ENCODE measurements at regions not wholly inside any gene's neighbourhood (a gene's known extent, or its start where the extent isn't known, plus 50 kb on each side); places are given as distances from the start of the nearest gene placed in this dataset.

DNA sequence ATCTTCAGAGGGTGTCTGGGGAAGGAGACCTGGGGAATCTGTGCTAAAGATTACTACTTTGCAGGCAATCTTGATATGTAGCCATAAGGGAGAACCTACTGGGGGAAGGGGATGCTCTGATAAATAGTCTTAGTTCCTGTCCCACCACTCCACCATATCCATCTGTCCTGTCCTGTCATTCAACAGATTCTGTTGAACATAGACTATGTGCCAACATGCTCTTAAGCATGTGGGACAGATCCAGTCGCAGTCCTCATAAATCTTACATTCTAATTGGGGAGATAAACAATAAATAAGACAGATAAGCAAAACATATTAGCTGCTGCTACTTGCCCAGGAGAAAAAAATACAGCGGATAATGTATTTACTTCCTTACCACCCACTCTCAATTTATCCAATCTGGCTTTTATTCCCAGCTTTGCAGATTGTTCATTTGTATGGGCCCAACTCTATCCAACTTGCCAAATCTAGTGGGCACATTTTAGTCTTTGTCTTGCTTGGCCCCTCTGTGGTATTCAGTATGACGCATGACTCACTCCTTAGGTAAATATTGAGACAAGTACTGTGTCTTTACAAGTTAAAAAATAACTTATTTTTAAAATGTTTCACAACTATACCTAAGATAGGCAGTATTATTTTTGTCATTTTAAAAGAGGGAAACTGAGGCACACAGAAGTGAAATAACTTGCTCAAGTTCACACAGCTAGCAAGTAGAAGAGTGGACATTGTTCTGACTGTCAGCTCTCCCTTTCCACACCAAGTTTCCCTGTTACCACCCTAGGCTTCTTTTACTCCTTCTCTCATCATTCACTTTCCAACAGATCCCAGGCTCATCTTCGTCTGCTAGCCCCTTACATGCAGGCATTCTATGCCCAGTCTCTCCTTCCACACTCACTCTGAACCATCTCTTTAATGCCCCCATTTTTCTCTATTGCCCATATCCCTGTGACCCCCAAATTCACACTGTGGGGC lies 133.6 kb upstream of the SESN3 start:
- Histone ChIP-seq H3K9me3 (replicated peaks in 1 of 11) (0 out of 22 replicates have a peak, but pooled peaks cover 0 to 6% (median 0%) of the 10 kb centered on the region in 11 experiments), H3K27ac (peak overlapping the region in 4 of 11 experiments; percentile 14 to 57 (median 48); a peak in 8 of 22 replicates), H3K27me3 (no peaks in the 10 kb centered on the region), H3K4me2 (peak overlapping the region; percentile 23 to 81 (median 60); a peak in 21 of 22 replicates), H3K4me1 (peaks cover 0 to 45% (median 22%) of the 10 kb centered on the region in 10 experiments; a peak in 16 of 20 replicates), H3K36me3 (no peaks in the 10 kb centered on the region), H4K20me1 (no peaks in the 10 kb centered on the region), H3K9ac (no peak overlapping the region), H3K4me3 (no peak overlapping the region; a peak in 1 of 20 replicates)
- TF ChIP-seq Cebpa-rat (IDR thresholded peaks at IDR 0.05): no peak

DNA sequence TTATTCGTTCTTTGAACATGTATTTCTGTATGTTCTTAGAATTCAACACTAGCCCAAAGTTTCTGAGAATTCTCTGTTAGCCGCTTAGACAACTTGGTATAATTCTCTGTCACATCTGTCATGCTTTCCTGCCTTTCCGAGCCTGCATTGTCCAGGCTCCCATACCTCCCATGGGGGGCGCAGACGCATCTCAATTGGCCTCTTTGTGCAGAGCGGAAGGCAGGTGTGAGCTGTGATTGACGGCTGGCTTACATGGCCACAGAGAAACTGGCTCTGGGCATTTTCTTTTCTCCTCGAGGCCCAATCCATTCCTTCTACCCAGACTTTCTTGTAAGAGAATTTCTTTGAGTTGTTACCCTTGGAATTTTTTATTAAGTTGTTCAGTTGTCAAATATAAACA lies 132.7 kb upstream of the SESN3 start:
- Histone ChIP-seq H3K4me1 (peaks cover 0 to 45% (median 22%) of the 10 kb centered on the region in 10 experiments; a peak in 16 of 20 replicates), H3K27ac (no peak overlapping the region), H4K20me1 (no peaks in the 10 kb centered on the region), H3K27me3 (no peaks in the 10 kb centered on the region), H3K4me3 (no peak overlapping the region), H3K9me3 (replicated peaks in 1 of 11) (0 out of 22 replicates have a peak, but pooled peaks cover 0 to 6% (median 0%) of the 10 kb centered on the region in 11 experiments), H3K4me2 (peak overlapping the region in 2 of 11 experiments; percentile 1 to 47; a peak in 2 of 22 replicates), H3K36me3 (no peaks in the 10 kb centered on the region), H3K9ac (no peak overlapping the region)
- TF ChIP-seq Cebpa-rat (IDR thresholded peaks at IDR 0.05): no peak

DNA sequence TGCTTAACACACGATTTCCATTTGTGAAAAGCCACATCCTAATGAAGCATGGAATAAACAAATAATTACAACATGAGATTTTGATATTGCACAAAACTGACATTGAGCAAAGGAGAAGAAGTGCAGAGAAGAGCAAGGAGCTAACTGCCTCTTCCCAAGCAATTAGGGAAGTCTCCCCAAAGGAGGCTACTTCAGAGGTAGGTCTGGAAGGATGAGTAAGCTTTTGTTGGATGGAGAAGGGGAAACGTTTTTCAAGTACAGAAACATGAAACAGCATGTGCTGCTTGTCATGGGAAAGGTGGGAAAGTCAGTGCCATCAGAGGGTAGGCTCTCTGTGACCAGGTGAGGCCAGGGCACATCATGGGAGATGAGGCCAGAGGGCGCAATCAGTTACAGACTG lies 132.2 kb upstream of the SESN3 start:
- Histone ChIP-seq H3K27me3 (no peaks in the 10 kb centered on the region), H3K4me2 (peak overlapping the region in 5 of 11 experiments; percentile 1 to 47 (median 37); a peak in 6 of 22 replicates), H4K20me1 (no peaks in the 10 kb centered on the region), H3K9ac (no peak overlapping the region), H3K36me3 (no peaks in the 10 kb centered on the region), H3K4me1 (peaks cover 0 to 45% (median 22%) of the 10 kb centered on the region in 10 experiments; a peak in 16 of 20 replicates), H3K4me3 (no peak overlapping the region), H3K9me3 (replicated peaks in 1 of 11) (0 out of 22 replicates have a peak, but pooled peaks cover 0 to 6% (median 0%) of the 10 kb centered on the region in 11 experiments), H3K27ac (no peak overlapping the region)
- TF ChIP-seq Cebpa-rat (IDR thresholded peaks at IDR 0.05): no peak

DNA sequence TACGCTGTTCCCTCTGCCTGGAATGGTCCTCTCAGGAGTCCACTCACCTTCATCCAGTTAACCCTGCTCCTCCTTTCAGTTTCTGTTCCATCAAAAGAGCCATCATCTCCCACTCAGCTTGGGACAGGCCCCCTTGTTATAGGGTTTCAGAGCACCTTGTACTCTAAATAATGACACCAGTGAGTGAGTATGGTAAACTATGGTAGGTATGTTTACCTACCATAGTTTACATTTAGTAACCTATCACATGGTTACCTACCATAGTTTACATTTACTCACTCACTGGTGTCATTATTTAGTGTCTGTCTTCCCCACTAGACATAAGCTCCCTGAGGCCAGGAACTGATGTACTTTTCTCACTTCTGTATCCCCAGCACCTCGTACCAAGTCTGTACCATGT lies 130.2 kb upstream of the SESN3 start:
- no peaks in the 10 kb centered on the region for H3K36me3 ChIP-seq
- peaks cover 0 to 45% (median 22%) of the 10 kb centered on the region in 10 experiments; a peak in 16 of 20 replicates for H3K4me1 ChIP-seq
- H3K27ac ChIP-seq: peak overlapping the region in 1 of 11 experiments; percentile 14; a peak in 1 of 22 replicates
- H3K9ac ChIP-seq: no peak overlapping the region
- H3K4me3 ChIP-seq: no peak overlapping the region
- H3K4me2 ChIP-seq: peak overlapping the region in 5 of 11 experiments; percentile 12 to 60 (median 24); a peak in 7 of 22 replicates
- H3K27me3 ChIP-seq: no peaks in the 10 kb centered on the region
- TF ChIP-seq Cebpa-rat (IDR thresholded peaks at IDR 0.05): no peak
- 0 out of 22 replicates have a peak, but pooled peaks cover 0 to 6% (median 0%) of the 10 kb centered on the region in 11 experiments for H3K9me3 ChIP-seq (replicated peaks in 1 of 11)
- H4K20me1 ChIP-seq: no peaks in the 10 kb centered on the region

DNA sequence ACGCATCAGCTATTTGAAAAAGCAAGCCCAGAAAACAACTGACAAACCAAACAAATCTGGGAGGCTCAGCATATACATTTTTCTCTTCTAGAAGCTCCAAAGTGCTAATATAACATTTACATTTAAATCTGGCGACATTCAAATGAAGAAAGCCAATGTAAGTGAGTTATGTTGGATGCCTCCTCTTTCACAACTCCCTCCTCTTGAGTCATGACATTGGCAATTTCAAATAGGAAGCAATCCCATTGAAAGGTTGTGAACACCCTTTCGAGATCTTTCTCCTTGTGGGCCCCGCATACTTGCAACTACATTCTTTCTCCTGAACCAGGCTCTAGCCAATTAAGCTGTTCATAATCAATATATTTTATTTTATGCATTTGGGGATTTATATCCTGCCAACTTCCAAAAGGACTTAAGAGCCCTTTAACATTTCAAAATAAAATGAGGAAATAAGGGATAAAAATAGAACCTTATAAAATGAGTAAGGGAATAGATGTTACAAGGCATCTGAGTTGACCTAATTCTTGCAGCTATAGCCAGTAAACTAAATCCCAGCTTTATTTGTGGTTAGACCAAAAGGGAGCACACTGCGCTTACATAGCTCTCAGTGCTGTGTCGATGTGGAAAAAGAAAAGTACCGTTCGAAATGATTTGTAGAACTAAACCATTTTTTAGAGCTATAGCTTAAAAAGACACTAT lies 129.5 kb upstream of the SESN3 start:
- TF ChIP-seq Cebpa-rat (IDR thresholded peaks at IDR 0.05): no peak
- Histone ChIP-seq H3K9ac (no peak overlapping the region), H3K4me2 (peak overlapping the region in 5 of 11 experiments; percentile 12 to 60 (median 24); a peak in 7 of 22 replicates), H3K27me3 (no peaks in the 10 kb centered on the region), H3K4me1 (peaks cover 0 to 40% (median 18%) of the 10 kb centered on the region in 10 experiments; a peak in 16 of 20 replicates), H3K9me3 (replicated peaks in 1 of 11) (0 out of 22 replicates have a peak, but pooled peaks cover 0 to under 1% (median 0%) of the 10 kb centered on the region in 11 experiments), H3K4me3 (no peak overlapping the region), H3K27ac (peak overlapping the region in 1 of 11 experiments; percentile 14; a peak in 1 of 22 replicates), H4K20me1 (no peaks in the 10 kb centered on the region), H3K36me3 (no peaks in the 10 kb centered on the region)

DNA sequence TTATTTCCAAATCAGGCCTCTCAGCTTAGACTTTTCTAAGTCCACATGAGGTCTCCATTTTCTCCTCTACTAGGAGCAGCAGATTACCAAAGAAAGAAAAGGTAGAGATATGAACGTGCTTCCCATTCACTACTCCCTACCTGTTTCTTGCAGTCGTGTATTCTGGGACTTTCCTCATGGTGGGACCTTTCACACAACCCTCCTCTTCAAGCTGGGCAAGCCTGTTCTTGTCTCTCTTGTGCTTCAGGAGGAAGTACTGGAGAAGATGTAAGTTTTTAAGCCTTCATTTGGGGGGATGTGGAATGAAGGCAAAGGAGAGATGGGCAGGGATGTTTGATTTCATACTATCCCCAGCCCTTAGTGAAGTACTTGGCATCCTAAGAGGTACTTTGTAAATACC lies 128.8 kb upstream of the SESN3 start:
- peaks cover 0 to 32% (median 10%) of the 10 kb centered on the region in 10 experiments; a peak in 14 of 20 replicates for H3K4me1 ChIP-seq
- H3K27ac ChIP-seq: no peak overlapping the region
- TF ChIP-seq Cebpa-rat (IDR thresholded peaks at IDR 0.05): no peak
- H3K4me3 ChIP-seq: no peak overlapping the region
- H3K4me2 ChIP-seq: 0 out of 22 replicates have a peak overlapping the region, but pooled peaks of 1 of the 11 experiments have one; percentile 54
- H3K27me3 ChIP-seq: no peaks in the 10 kb centered on the region
- H3K9me3 ChIP-seq (replicated peaks in 1 of 11): no peaks in the 10 kb centered on the region
- no peaks in the 10 kb centered on the region for H3K36me3 ChIP-seq
- H4K20me1 ChIP-seq: no peaks in the 10 kb centered on the region
- H3K9ac ChIP-seq: no peak overlapping the region

DNA sequence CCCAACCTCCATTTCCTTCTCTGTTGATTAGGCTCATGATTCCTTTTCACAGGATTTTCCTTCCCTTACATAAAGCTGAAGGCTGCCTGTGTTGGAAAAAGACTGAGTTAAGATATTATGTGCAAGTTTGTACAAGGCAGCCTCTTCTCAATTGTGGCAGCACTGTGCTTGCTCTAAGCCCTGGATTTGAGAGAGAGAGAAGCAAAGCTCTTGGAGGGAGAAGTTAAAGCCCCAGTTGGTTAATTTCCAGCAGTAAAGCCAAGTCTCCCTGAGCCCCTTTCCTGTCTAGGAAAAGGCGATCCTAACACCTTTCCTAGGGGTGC lies 128.3 kb upstream of the SESN3 start:
- no peak for TF ChIP-seq Cebpa-rat (IDR thresholded peaks at IDR 0.05)
- H3K9ac ChIP-seq: no peak overlapping the region
- H3K4me1 ChIP-seq: peaks cover 0 to 28% (median 7%) of the 10 kb centered on the region in 10 experiments; a peak in 10 of 20 replicates
- H3K4me2 ChIP-seq: no peak overlapping the region
- no peaks in the 10 kb centered on the region for H4K20me1 ChIP-seq
- H3K27ac ChIP-seq: no peak overlapping the region
- H3K4me3 ChIP-seq: no peak overlapping the region
- H3K27me3 ChIP-seq: no peaks in the 10 kb centered on the region
- no peaks in the 10 kb centered on the region for H3K36me3 ChIP-seq
- H3K9me3 ChIP-seq (replicated peaks in 1 of 11): no peaks in the 10 kb centered on the region

DNA sequence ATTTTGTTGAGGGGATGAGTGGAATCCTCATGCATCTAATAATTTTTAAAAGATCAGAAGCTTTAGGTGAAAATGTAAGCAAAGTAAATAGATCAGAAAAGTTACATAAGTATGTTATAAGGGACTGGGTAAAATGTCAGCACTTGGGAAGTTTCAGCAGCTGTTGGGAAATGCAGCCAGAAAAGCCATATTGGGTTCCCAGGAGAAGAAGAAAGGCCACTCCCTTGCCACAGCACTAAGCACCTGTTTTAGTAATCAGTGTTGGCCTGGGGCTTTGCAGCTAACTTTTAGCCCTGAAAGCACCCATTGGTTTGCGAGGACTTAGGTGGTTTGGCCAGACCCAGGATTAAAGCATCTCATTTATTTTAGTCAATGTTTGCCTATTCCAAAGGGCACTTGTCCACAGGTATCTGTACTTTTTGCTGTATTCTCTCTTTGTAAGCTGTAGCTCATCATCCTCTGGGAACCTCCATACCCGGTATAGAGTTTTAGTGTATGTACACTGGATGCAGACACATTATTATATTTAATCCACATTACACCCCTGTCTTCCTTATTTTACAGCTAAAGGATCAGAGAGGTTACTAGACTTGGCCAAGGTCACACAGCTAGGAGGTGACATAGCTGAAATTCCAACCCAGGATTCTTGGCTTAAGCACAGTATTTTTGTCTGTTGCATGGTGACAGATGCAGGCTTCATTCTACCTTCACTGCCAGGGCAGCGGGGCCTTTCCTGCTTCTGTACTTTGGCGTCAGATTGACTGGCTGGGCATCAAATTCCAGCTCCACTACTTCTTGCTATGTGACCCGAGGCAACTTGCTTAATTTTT lies 127.7 kb upstream of the SESN3 start:
- H3K9ac ChIP-seq: no peak overlapping the region
- no peak for TF ChIP-seq Cebpa-rat (IDR thresholded peaks at IDR 0.05)
- no peaks in the 10 kb centered on the region for H3K9me3 ChIP-seq (replicated peaks in 1 of 11)
- H3K4me3 ChIP-seq: no peak overlapping the region
- no peaks in the 10 kb centered on the region for H3K36me3 ChIP-seq
- no peaks in the 10 kb centered on the region for H3K27me3 ChIP-seq
- H3K4me1 ChIP-seq: peaks cover 0 to 23% (median 7%) of the 10 kb centered on the region in 10 experiments; a peak in 10 of 20 replicates
- no peak overlapping the region for H3K4me2 ChIP-seq
- H3K27ac ChIP-seq: no peak overlapping the region
- H4K20me1 ChIP-seq: no peaks in the 10 kb centered on the region

Measured in BLaER1 treated with 17β-estradiol and CSF1 and Interleukin-3, amounts not matched to agents 10 nM and 100 nM (cell line).